M059J (cell line): ENCODE measurements at regions not wholly inside any gene's neighbourhood (a gene's known extent, or its start where the extent isn't known, plus 50 kb on each side); places are given as distances from the start of the nearest gene placed in this dataset.
"Not testable (repeated sequence)": the region's sequence is repeated elsewhere in the genome, so short reads cannot be mapped to it uniquely, and the experiment has no call there.

ENCODE experiments used
- DNase-seq: peaks from one replicate; pipeline ENCODE4 v3.0.0-alpha.2; 2012; ENCODE audit warnings: low read depth

GRCh38 chr17:18546514-18547398, 70.2 kb downstream of the LGALS9C start:
- DNase-seq = not testable (repeated sequence)

GRCh38 chr17:18557086-18557485, 80.5 kb downstream of the LGALS9C start:
- not testable (repeated sequence) for DNase-seq

- DNase-seq = peak; percentile 26
Observed at GRCh38 chr17:18563381-18564098, 80.7 kb downstream of the TBC1D28 start.

GRCh38 chr17:18564099-18564448, 80.1 kb downstream of the TBC1D28 start:
- peak; percentile 45 for DNase-seq

- not testable (repeated sequence) for DNase-seq
Observed at GRCh38 chr17:18568108-18568995, 75.8 kb downstream of the TBC1D28 start.

GRCh38 chr17:18569489-18569913, 74.7 kb downstream of the TBC1D28 start:
- peak; percentile 32 for DNase-seq

GRCh38 chr17:18572536-18572935, 71.7 kb downstream of the TBC1D28 start:
- DNase-seq = not testable (repeated sequence)

- peak; percentile 21 for DNase-seq
Observed at GRCh38 chr17:18574137-18574536, 70.1 kb downstream of the TBC1D28 start.
